GM12864 (cell line): ENCODE measurements at regions not wholly inside any gene's neighbourhood (a gene's known extent, or its start where the extent isn't known, plus 50 kb on each side); places are given as distances from the start of the nearest gene placed in this dataset.
"Not testable (repeated sequence)": the region's sequence is repeated elsewhere in the genome, so short reads cannot be mapped to it uniquely, and the experiment has no call there.

Source experiments
- DNase-seq: peaks from one replicate; pipeline ENCODE4 v3.0.0-alpha.2; 2011; ENCODE audit warnings: low read depth
- H3K4me3 ChIP-seq: 2 replicates; pipeline ENCODE4 v1.5.1; 2011; ENCODE audit warnings: mild to moderate bottlenecking, low read depth, low read length, control low read depth
- CTCF ChIP-seq: IDR thresholded peaks from 2 replicates; pipeline ENCODE4 v1.5.1; 2011; ENCODE audit warnings: low read depth, mild to moderate bottlenecking, moderate library complexity, low read length, control low read depth, inconsistent platforms; ENCODE audit errors: missing control alignments

- no peak for DNase-seq
- H3K4me3 ChIP-seq = no peak overlapping the region
- TF ChIP-seq CTCF = no peak
Measured at GRCh38 chr6:100202417-100203194, 208.6 kb upstream of the MCHR2 start.

- H3K4me3 ChIP-seq = not testable (repeated sequence)
Measured at GRCh38 chr6:100196214-100196982, 202.4 kb upstream of the MCHR2 start.

GRCh38 chr6:100195244-100195643 is 201.2 kb upstream of the MCHR2 start:
- not testable (repeated sequence) for DNase-seq, H3K4me3 ChIP-seq

More at GRCh38 chr6:100196214-100196982, 202.4 kb upstream of the MCHR2 start:
- DNase-seq = not testable (repeated sequence)

GRCh38 chr6:100194535-100194934 is 200.5 kb upstream of the MCHR2 start:
- DNase-seq = no peak
- no peak overlapping the region for H3K4me3 ChIP-seq
- no peak for TF ChIP-seq CTCF

- H3K4me3 ChIP-seq = no peak overlapping the region
Measured at GRCh38 chr6:100188754-100189153, 194.7 kb upstream of the MCHR2 start.

GRCh38 chr6:100186552-100186951 is 192.5 kb upstream of the MCHR2 start:
- no peak for DNase-seq
- no peak overlapping the region for H3K4me3 ChIP-seq
- no peak for TF ChIP-seq CTCF

More at GRCh38 chr6:100188754-100189153, 194.7 kb upstream of the MCHR2 start:
- no peak for DNase-seq
- no peak for TF ChIP-seq CTCF

GRCh38 chr6:100185615-100186014 is 191.6 kb upstream of the MCHR2 start:
- no peak for TF ChIP-seq CTCF
- no peak overlapping the region for H3K4me3 ChIP-seq
- no peak for DNase-seq

GRCh38 chr6:100184473-100184872 is 190.4 kb upstream of the MCHR2 start:
- H3K4me3 ChIP-seq = no peak overlapping the region
- no peak for DNase-seq
- no peak for TF ChIP-seq CTCF
